ENCODE measurements at regions not wholly inside any gene's neighbourhood (a gene's known extent, or its start where the extent isn't known, plus 50 kb on each side); places are given as distances from the start of the nearest gene placed in this dataset.

DNA sequence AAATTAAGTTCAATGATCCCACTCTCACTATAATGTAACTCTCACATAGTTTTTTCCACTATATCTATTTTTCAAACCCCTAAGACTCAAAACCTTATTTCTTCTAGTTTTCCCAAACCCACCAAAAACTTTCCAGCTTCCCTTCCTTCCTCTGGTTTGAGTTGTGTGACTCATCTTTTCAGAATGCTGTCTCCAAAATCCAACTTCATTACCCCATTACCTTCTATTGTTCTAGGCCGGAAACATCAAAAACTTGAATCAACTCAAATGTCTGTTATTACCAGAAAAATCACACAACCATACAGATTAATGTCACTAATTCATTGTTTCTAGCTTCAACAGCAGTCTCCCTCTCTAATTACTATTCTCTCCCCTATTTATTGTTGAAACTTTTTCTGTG lies 1090.3 kb downstream of the HACE1 start:
- TF ChIP-seq CTCF (IDR thresholded peaks at IDR 0.05) = no peak

DNA sequence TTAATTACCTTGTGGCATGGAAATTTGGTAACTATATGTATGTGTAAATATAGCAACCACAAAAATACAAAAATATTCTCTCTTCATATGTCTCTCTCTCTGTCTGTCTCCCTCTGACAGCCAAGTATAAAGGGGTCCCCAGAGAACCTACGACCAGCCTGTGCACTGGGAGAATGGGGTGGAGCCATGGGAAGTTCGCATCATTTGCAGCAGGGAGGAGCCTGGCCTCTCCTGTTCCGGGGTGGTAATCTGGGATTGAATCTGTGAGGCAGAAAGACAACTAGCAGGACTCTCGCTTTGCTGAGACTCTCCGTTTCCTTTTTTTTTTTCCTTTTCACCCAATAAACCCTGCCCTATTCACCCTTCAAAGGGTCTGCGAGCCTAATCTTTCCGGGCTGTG lies 1109.1 kb downstream of the HACE1 start:
- no peak for TF ChIP-seq CTCF (IDR thresholded peaks at IDR 0.05)

DNA sequence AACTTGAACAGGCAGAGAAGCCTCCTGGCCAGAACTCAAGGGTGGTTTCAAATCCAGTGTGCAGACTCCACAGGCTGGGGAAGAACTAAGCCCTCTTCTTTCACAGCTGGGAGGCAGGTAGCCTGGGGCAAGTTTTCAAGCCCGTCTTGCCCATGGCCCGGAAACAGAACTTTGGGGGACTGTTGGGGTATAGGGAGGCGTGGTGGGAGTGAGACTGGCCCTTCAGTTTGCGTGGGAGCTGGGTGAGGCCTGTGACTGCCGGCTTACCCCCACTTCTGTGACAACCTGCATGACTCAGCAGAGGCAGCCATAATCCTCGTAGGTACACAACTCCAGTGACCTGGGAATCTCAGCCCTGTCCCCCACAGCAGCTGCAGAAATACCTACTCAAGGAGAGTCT lies 1125.7 kb downstream of the HACE1 start:
- TF ChIP-seq CTCF (IDR thresholded peaks at IDR 0.05) = no peak

GRCh38 chr6:103729658-103730057 lies 1130.1 kb downstream of the HACE1 start:
- no peak for TF ChIP-seq CTCF (IDR thresholded peaks at IDR 0.05)

- no peak for TF ChIP-seq CTCF (IDR thresholded peaks at IDR 0.05)
These were observed 1136.0 kb downstream of the HACE1 start for GRCh38 chr6:103723438-103724322.

- no peak for TF ChIP-seq CTCF (IDR thresholded peaks at IDR 0.05)
These were observed 1137.0 kb downstream of the HACE1 start for GRCh38 chr6:103722683-103723082.

DNA sequence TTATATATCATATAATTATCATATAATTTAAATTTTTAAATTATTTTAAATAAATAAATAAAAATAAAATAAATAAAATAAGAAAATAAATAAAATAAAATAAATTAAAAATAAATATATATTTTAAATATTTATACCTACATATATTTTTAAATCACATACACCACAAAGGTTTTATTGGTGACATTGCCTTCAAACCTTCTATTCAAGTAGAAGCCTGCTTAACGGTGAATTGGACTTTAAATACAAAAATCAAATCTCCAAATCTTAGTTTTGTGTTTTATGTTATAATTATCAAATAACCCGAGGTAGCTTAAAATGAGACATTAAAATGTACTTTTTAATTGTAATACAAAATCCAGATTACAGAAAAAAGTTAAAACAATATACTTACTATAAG lies 1137.8 kb downstream of the HACE1 start:
- no peak for TF ChIP-seq CTCF (IDR thresholded peaks at IDR 0.05)
